ENCODE measurements at regions not wholly inside any gene's neighbourhood (a gene's known extent, or its start where the extent isn't known, plus 50 kb on each side); places are given as distances from the start of the nearest gene placed in this dataset.

DNA sequence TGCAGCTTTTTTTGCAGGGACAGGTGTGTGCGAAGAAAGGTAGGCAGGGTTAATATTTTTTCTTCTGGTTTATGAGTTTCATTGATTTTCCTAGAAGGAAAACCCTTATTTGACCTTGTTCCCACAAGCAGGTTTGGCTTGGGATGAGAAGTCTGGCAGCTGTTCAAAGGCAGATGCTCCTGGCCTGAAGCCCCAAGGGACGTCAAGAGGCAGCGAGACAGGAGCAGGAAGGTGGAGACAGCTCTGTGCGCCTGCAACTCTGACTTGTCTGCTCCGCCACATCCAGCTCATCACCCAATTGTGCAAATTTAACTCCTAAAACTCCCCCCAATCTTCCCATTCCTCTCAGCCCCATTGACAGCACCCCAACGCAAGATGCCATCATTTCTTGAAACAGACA is 136.8 kb upstream of the XYLT1 start:
- TF ChIP-seq EZH2phosphoT487 (IDR thresholded peaks at IDR 0.05; ENCODE audit: insufficient read depth, low read depth), result no peak
- no peak for TF ChIP-seq EZH2 (IDR thresholded peaks at IDR 0.05; ENCODE audit: insufficient read depth, poor library complexity, severe bottlenecking)
